BE2C (cell line): ENCODE measurements at regions not wholly inside any gene's neighbourhood (a gene's known extent, or its start where the extent isn't known, plus 50 kb on each side); places are given as distances from the start of the nearest gene placed in this dataset.

Experiments used
- DNase-seq: peaks from one replicate; pipeline ENCODE4 v3.0.0-alpha.2; 2020
- H3K27me3 ChIP-seq: fragments of 250-450 bp; sonication (Bioruptor Pico); 2 replicates; pipeline ENCODE4 v1.5.1; 2020; ENCODE audit warnings: mild to moderate bottlenecking
- H3K36me3 ChIP-seq: fragments of 250-450 bp; sonication (Bioruptor Pico); 2 replicates; pipeline ENCODE4 v1.5.1; 2020; ENCODE audit warnings: mild to moderate bottlenecking
- H3K4me1 ChIP-seq: fragments of 250-450 bp; sonication (Bioruptor Pico); 2 replicates; pipeline ENCODE4 v1.5.1; 2020
- H3K4me3 ChIP-seq: 2 replicates; pipeline ENCODE4 v1.5.1; 2011; ENCODE audit warnings: low read depth, low read length
- H3K9me3 ChIP-seq: fragments of 250-450 bp; sonication (Bioruptor Pico); 2 replicates; pipeline ENCODE4 v1.5.1; 2020
- TF ChIP-seq, protein P1 (sequence below): IDR thresholded peaks from 2 replicates; pipeline ENCODE4 v1.5.1; 2012; ENCODE audit warnings: mild to moderate bottlenecking, low read depth, low read length

DNA sequence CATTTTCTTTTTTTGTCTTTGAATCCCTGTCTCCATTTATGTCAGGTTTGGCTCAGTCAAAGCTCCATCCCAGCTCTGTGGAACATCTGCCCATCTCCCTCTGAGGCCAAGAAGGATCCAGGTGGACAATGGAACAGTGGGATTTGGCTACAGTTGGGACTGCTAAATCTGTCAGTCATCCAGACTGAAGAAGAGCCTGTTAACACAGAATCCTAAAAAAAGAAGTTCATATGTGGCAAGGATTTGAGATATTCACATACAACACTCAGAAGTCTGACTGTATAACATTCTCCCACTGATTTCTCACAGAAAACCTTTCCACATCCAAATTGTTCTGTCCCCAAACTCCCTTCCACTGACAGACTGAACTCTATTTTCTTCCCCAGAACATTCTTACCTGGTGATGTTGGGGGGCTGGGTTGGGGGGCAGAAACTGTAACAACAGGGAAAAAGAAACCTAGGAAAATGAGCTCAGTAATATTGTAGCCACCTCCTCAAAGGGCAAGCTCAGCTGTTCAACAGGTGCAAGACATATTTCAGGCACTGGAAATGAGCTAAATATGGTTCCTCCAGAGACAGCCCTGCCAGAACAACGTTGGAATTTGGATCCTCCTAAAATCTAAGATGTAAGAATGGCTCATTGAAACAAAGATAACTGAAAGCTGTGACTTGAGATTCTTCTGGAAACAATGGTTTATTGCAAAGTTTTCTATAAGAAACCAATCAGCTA, 301.5 kb upstream of the CDH5 start:
- no peaks in the 10 kb centered on the region for H3K36me3 ChIP-seq
- no peak for DNase-seq
- H3K4me3 ChIP-seq = no peak overlapping the region
- H3K4me1 ChIP-seq = no peaks in the 10 kb centered on the region
- TF ChIP-seq, protein P1, sequence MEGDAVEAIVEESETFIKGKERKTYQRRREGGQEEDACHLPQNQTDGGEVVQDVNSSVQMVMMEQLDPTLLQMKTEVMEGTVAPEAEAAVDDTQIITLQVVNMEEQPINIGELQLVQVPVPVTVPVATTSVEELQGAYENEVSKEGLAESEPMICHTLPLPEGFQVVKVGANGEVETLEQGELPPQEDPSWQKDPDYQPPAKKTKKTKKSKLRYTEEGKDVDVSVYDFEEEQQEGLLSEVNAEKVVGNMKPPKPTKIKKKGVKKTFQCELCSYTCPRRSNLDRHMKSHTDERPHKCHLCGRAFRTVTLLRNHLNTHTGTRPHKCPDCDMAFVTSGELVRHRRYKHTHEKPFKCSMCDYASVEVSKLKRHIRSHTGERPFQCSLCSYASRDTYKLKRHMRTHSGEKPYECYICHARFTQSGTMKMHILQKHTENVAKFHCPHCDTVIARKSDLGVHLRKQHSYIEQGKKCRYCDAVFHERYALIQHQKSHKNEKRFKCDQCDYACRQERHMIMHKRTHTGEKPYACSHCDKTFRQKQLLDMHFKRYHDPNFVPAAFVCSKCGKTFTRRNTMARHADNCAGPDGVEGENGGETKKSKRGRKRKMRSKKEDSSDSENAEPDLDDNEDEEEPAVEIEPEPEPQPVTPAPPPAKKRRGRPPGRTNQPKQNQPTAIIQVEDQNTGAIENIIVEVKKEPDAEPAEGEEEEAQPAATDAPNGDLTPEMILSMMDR = no peak
- H3K9me3 ChIP-seq = no peaks in the 10 kb centered on the region
- H3K27me3 ChIP-seq = peaks cover 3% of the 10 kb centered on the region; the same call in 1 of the 2 replicates

- Histone ChIP-seq H3K9me3 (no peaks in the 10 kb centered on the region), H3K4me3 (no peak overlapping the region), H3K4me1 (no peaks in the 10 kb centered on the region), H3K27me3 (no peaks in the 10 kb centered on the region), H3K36me3 (no peaks in the 10 kb centered on the region)
- TF ChIP-seq, protein P1 = no peak
- no peak for DNase-seq
Observed at GRCh38 chr16:66058832-66059231, 307.7 kb upstream of the CDH5 start.

DNA sequence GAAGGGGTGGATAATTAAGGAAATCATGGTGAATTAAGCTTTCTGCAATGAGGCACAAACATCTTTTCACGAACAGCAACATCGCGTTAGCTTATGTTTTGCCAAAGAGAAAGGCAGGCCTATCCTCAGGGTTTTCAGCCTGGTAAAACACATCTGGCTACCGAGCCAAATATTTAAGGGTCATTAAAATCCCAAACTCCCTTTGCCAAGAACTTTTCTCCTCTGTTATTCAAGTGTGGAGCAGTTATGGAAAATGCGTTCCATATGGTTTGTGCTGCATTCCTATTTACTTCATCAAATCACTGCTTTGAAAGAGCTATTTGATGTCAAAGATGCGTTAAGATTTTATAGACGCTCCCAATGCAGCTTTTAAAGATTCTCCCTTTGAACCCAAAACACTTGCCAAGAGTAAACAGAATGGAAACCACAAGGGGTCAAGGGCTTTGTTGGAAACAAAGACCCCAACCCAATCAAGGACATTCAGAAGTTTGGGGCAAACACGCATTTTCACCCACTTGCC, 308.3 kb upstream of the CDH5 start:
- Histone ChIP-seq H3K27me3 (no peaks in the 10 kb centered on the region), H3K36me3 (no peaks in the 10 kb centered on the region), H3K4me3 (no peak overlapping the region), H3K4me1 (no peaks in the 10 kb centered on the region), H3K9me3 (no peaks in the 10 kb centered on the region)
- no peak for DNase-seq
- TF ChIP-seq, protein P1 = no peak

DNA sequence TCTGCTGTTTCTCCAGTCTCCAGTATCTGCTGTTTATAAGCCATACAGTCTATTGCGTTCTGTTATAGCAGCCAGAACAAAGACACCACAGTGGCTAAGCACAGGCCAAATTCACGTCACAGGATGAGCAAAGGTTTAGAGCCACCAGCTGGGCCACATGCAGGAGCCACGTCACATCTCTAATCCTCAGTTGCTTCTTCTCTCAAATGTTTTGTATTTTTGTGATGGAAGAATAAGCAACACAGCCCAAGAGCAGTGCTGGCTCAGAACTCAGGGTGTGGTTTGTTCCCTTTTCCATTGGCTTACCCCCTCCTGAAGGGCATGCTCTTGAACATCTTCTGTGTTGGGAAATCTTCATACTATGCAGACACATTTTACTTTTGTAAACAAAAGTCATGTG, 309.4 kb upstream of the CDH5 start:
- Histone ChIP-seq H3K36me3 (no peaks in the 10 kb centered on the region), H3K4me3 (no peak overlapping the region), H3K9me3 (no peaks in the 10 kb centered on the region), H3K27me3 (no peaks in the 10 kb centered on the region), H3K4me1 (no peaks in the 10 kb centered on the region)
- TF ChIP-seq, protein P1 = no peak
- no peak for DNase-seq

- no peaks in the 10 kb centered on the region for H3K4me1 ChIP-seq
- TF ChIP-seq, protein P1 = no peak
- no peaks in the 10 kb centered on the region for H3K9me3 ChIP-seq
- no peak overlapping the region for H3K4me3 ChIP-seq
- H3K36me3 ChIP-seq = no peaks in the 10 kb centered on the region
- no peaks in the 10 kb centered on the region for H3K27me3 ChIP-seq
- no peak for DNase-seq
Observed at GRCh38 chr16:66054095-66054494, 312.4 kb upstream of the CDH5 start.

GRCh38 chr16:66052745-66053144, 313.7 kb upstream of the CDH5 start:
- H3K27me3 ChIP-seq = no peaks in the 10 kb centered on the region
- H3K9me3 ChIP-seq = no peaks in the 10 kb centered on the region
- TF ChIP-seq, protein P1 = no peak
- no peak for DNase-seq
- H3K4me3 ChIP-seq = no peak overlapping the region
- H3K36me3 ChIP-seq = no peaks in the 10 kb centered on the region
- no peaks in the 10 kb centered on the region for H3K4me1 ChIP-seq
